ENCODE measurements at regions not wholly inside any gene's neighbourhood (a gene's known extent, or its start where the extent isn't known, plus 50 kb on each side); places are given as distances from the start of the nearest gene placed in this dataset.

DNA sequence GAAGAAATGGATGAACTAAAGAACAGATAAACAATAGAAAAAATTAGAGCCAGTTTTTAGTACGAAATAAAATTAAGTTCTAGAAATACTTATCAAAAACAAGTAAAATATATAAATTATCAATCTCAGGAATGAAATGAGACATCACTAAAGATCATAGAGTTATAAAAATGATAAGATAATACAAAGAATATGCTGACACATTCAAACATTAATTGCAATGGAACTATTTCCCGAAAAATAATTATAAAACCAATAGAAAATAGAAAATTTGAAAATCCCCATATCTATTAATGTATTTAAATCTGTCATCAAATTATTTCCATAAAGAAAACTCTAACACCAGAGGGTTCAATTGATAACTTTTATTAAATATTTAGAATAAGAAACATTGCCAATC, 458.1 kb upstream of the MBL2 start:
- no peaks in the 10 kb centered on the region for H3K79me2 ChIP-seq (ENCODE audit: insufficient read depth, low read length)
- no peaks in the 10 kb centered on the region for H3K36me3 ChIP-seq (ENCODE audit: control insufficient read depth in 1 of 2, insufficient read depth in 2 of 2, low read length in 2 of 2)
- H3K9ac ChIP-seq (ENCODE audit: low read length), result no peak overlapping the region
- no peaks in the 10 kb centered on the region for H3K27me3 ChIP-seq (ENCODE audit: insufficient read depth, low read length)
- no peak overlapping the region for H3K4me2 ChIP-seq (ENCODE audit: low read length)
- ChIA-PET POLR2A (no interaction called here), RAD21 (ENCODE audit: low non-redundant PET in 1 of 2, low total read pairs in 2 of 2, uncharacterized antibody in 2 of 2, unreplicated experiment in 2 of 2) (no interaction called here), CTCF (no interaction called here)
- peaks cover 14 to 16% of the 10 kb centered on the region in 2 experiments; a peak in 3 of 4 replicates for H3K9me3 ChIP-seq (ENCODE audit: control insufficient read depth in 1 of 2, insufficient read depth in 1 of 2, low read depth in 1 of 2, low read length in 2 of 2)
- no peak overlapping the region for H3K27ac ChIP-seq (ENCODE audit: low read depth, low read length)
- no peak overlapping the region for H2AFZ ChIP-seq (ENCODE audit: low read depth, low read length, poor library complexity, severe bottlenecking)
- ATAC-seq (no peak), DNase-seq (ENCODE audit: low read depth, low spot score) (no peak)
- H3K4me3 ChIP-seq (replicated peaks in 1 of 2; ENCODE audit: low read depth in 1 of 2, low read length in 2 of 2), result no peak overlapping the region
- intact Hi-C loops (cut with micrococcal nuclease), result no loop called here
- no peaks in the 10 kb centered on the region for H4K20me1 ChIP-seq (ENCODE audit: insufficient read depth)
- H3K4me1 ChIP-seq (ENCODE audit: control insufficient read depth in 1 of 2, insufficient read depth in 2 of 2, low read length in 2 of 2), result no peaks in the 10 kb centered on the region
- TF ChIP-seq CTCF (IDR thresholded peaks at IDR 0.05 in 2 of 3, conservative IDR thresholded peaks at IDR 0.05 in 1 of 3; ENCODE audit: borderline replicate concordance in 1 of 3, insufficient read depth in 1 of 3, low read depth in 2 of 3, low read length in 2 of 3), result no peak
- no peak for TF ChIP-seq POLR2A (IDR thresholded peaks at IDR 0.05; ENCODE audit: borderline replicate concordance, extremely low read depth, insufficient read depth, insufficient read length)
- TF ChIP-seq RAD21 (IDR thresholded peaks at IDR 0.05; ENCODE audit: low read depth), result no peak
- TF ChIP-seq ZFX (IDR thresholded peaks at IDR 0.05), result no peak
- no peak for TF ChIP-seq JUND (IDR thresholded peaks at IDR 0.05)
- no peak for TF ChIP-seq POLR2AphosphoS5 (IDR thresholded peaks at IDR 0.05; ENCODE audit: low read depth, low read length)
- no peak for TF ChIP-seq EZH2 (IDR thresholded peaks at IDR 0.05)
- TF ChIP-seq YY1 (IDR thresholded peaks at IDR 0.05; ENCODE audit: extremely low read depth, insufficient replicate concordance, low read depth, low read length), result no peak
- no peak for TF ChIP-seq ZNF274 (IDR thresholded peaks at IDR 0.05; ENCODE audit: low read depth, low read length)
- TF ChIP-seq SP1 (IDR thresholded peaks at IDR 0.05; ENCODE audit: low read depth), result no peak
- TF ChIP-seq EGR1 (IDR thresholded peaks at IDR 0.05; ENCODE audit: low read depth), result no peak
- no peak for TF ChIP-seq SIN3A (IDR thresholded peaks at IDR 0.05; ENCODE audit: low read depth)
- no peak for TF ChIP-seq SRF (IDR thresholded peaks at IDR 0.05; ENCODE audit: low read depth)
- no peak for TF ChIP-seq EZH2phosphoT487 (IDR thresholded peaks at IDR 0.05; ENCODE audit: borderline replicate concordance)
- TF ChIP-seq, protein P1, sequence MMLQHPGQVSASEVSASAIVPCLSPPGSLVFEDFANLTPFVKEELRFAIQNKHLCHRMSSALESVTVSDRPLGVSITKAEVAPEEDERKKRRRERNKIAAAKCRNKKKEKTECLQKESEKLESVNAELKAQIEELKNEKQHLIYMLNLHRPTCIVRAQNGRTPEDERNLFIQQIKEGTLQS (IDR thresholded peaks at IDR 0.05), result no peak
- TF ChIP-seq TCF7L2 (IDR thresholded peaks at IDR 0.05; ENCODE audit: borderline replicate concordance, extremely low read depth, insufficient read depth, insufficient read length), result no peak
- no peak for TF ChIP-seq FOSL1 (IDR thresholded peaks at IDR 0.05; ENCODE audit: low read depth)
- no TSS peak for BruUV-seq (replicated peaks)
- H3K9me2 ChIP-seq (ENCODE audit: insufficient read depth), result no peaks in the 10 kb centered on the region
